WI38 (cell line): ENCODE measurements at regions not wholly inside any gene's neighbourhood (a gene's known extent, or its start where the extent isn't known, plus 50 kb on each side); places are given as distances from the start of the nearest gene placed in this dataset.
"Not testable (repeated sequence)": the region's sequence is repeated elsewhere in the genome, so short reads cannot be mapped to it uniquely, and the experiment has no call there.

Experiments used
- H3K4me3 ChIP-seq: 2 replicates; pipeline ENCODE4 v1.5.1; 2011; ENCODE audit warnings: low read depth, mild to moderate bottlenecking, control low read depth, low read length
- CTCF ChIP-seq: IDR thresholded peaks from 2 replicates; pipeline ENCODE4 v1.5.1; 2012; ENCODE audit warnings: low read depth, mild to moderate bottlenecking, control low read depth, low read length

GRCh38 chr13:62489731-62490130, 1074.1 kb upstream of the PCDH20 start:
- TF ChIP-seq CTCF, result no peak
- no peak overlapping the region for H3K4me3 ChIP-seq

- no peak overlapping the region for H3K4me3 ChIP-seq
- TF ChIP-seq CTCF, result no peak
Measured at GRCh38 chr13:62483774-62484173, 1068.1 kb upstream of the PCDH20 start.

- TF ChIP-seq CTCF, result no peak
- no peak overlapping the region for H3K4me3 ChIP-seq
Measured at GRCh38 chr13:62482351-62482750, 1066.7 kb upstream of the PCDH20 start.

- no peak overlapping the region for H3K4me3 ChIP-seq
- TF ChIP-seq CTCF, result no peak
Measured at GRCh38 chr13:62473944-62474237, 1058.2 kb upstream of the PCDH20 start.

GRCh38 chr13:62473190-62473943, 1057.7 kb upstream of the PCDH20 start:
- H3K4me3 ChIP-seq, result no peak overlapping the region
- TF ChIP-seq CTCF, result no peak

GRCh38 chr13:62453761-62454160, 1038.1 kb upstream of the PCDH20 start:
- no peak for TF ChIP-seq CTCF
- no peak overlapping the region for H3K4me3 ChIP-seq

- TF ChIP-seq CTCF, result no peak
- no peak overlapping the region for H3K4me3 ChIP-seq
Measured at GRCh38 chr13:62450759-62451158, 1035.1 kb upstream of the PCDH20 start.

GRCh38 chr13:62447771-62448382, 1032.2 kb upstream of the PCDH20 start:
- H3K4me3 ChIP-seq, result not testable (repeated sequence)
